ENCODE measurements at regions not wholly inside any gene's neighbourhood (a gene's known extent, or its start where the extent isn't known, plus 50 kb on each side); places are given as distances from the start of the nearest gene placed in this dataset.
"Not testable (repeated sequence)": the region's sequence is repeated elsewhere in the genome, so short reads cannot be mapped to it uniquely, and the experiment has no call there.

- Histone ChIP-seq H3K27ac (ENCODE audit: low read depth, low read length) (no peak overlapping the region), H3K27me3 (ENCODE audit: control insufficient read depth, insufficient read depth, low read length) (no peaks in the 10 kb centered on the region), H3K9me3 (ENCODE audit: control insufficient read depth, insufficient read depth, low read length) (peaks cover 15% of the 10 kb centered on the region), H3K4me3 (ENCODE audit: low read depth, low read length) (no peak overlapping the region)
- ChIA-PET POLR2A (no interaction called here), CTCF (no interaction called here)
- DNase-seq (ENCODE audit: low read depth, low spot score): no peak
- TF ChIP-seq CTCF (IDR thresholded peaks at IDR 0.05; ENCODE audit: low read depth, low read length): no peak
These were observed 129.6 kb downstream of the ZNF675 start for GRCh38 chr19:23557381-23557780.

GRCh38 chr19:23554548-23554947 lies 132.5 kb downstream of the ZNF675 start:
- no peak overlapping the region for H3K4me3 ChIP-seq (ENCODE audit: low read depth, low read length)
- ChIA-PET POLR2A (no interaction called here), CTCF (no interaction called here)
- no peaks in the 10 kb centered on the region for H3K27me3 ChIP-seq (ENCODE audit: control insufficient read depth, insufficient read depth, low read length)
- TF ChIP-seq CTCF (IDR thresholded peaks at IDR 0.05; ENCODE audit: low read depth, low read length): no peak
- peaks cover 13% of the 10 kb centered on the region for H3K9me3 ChIP-seq (ENCODE audit: control insufficient read depth, insufficient read depth, low read length)
- no peak overlapping the region for H3K27ac ChIP-seq (ENCODE audit: low read depth, low read length)
- DNase-seq (ENCODE audit: low read depth, low spot score): no peak

GRCh38 chr19:23550102-23550501 lies 136.9 kb downstream of the ZNF675 start:
- CTCF ChIA-PET; H3K4me3 ChIP-seq (ENCODE audit: low read depth, low read length); DNase-seq (ENCODE audit: low read depth, low spot score); H3K27me3 ChIP-seq (ENCODE audit: control insufficient read depth, insufficient read depth, low read length); POLR2A ChIA-PET; H3K27ac ChIP-seq (ENCODE audit: low read depth, low read length): not testable (repeated sequence)
- H3K9me3 ChIP-seq (ENCODE audit: control insufficient read depth, insufficient read depth, low read length): peaks cover 34% of the 10 kb centered on the region

- Histone ChIP-seq H3K27me3 (ENCODE audit: control insufficient read depth, insufficient read depth, low read length) (no peaks in the 10 kb centered on the region), H3K27ac (ENCODE audit: low read depth, low read length) (no peak overlapping the region), H3K4me3 (ENCODE audit: low read depth, low read length) (no peak overlapping the region), H3K9me3 (ENCODE audit: control insufficient read depth, insufficient read depth, low read length) (peaks cover 38% of the 10 kb centered on the region)
- ChIA-PET CTCF (no interaction called here), POLR2A (no interaction called here)
- no peak for TF ChIP-seq CTCF (IDR thresholded peaks at IDR 0.05; ENCODE audit: low read depth, low read length)
- no peak for DNase-seq (ENCODE audit: low read depth, low spot score)
These were observed 139.1 kb downstream of the ZNF675 start for GRCh38 chr19:23547816-23548430.

GRCh38 chr19:23547156-23547555 lies 139.9 kb downstream of the ZNF675 start:
- CTCF ChIA-PET: no interaction called here
- TF ChIP-seq CTCF (IDR thresholded peaks at IDR 0.05; ENCODE audit: low read depth, low read length): no peak
- DNase-seq (ENCODE audit: low read depth, low spot score): no peak
- Histone ChIP-seq H3K9me3 (ENCODE audit: control insufficient read depth, insufficient read depth, low read length) (peaks cover 38% of the 10 kb centered on the region), H3K4me3 (ENCODE audit: low read depth, low read length) (no peak overlapping the region), H3K27me3 (ENCODE audit: control insufficient read depth, insufficient read depth, low read length) (no peaks in the 10 kb centered on the region), H3K27ac (ENCODE audit: low read depth, low read length) (no peak overlapping the region)
- POLR2A ChIA-PET: no interaction called here

GRCh38 chr19:23543351-23543750 lies 143.7 kb downstream of the ZNF675 start:
- H3K27ac ChIP-seq (ENCODE audit: low read depth, low read length): no peak overlapping the region
- H3K4me3 ChIP-seq (ENCODE audit: low read depth, low read length): no peak overlapping the region
- DNase-seq (ENCODE audit: low read depth, low spot score): no peak
- CTCF ChIA-PET: no interaction called here
- H3K9me3 ChIP-seq (ENCODE audit: control insufficient read depth, insufficient read depth, low read length): peaks cover 21% of the 10 kb centered on the region; the same call in 1 of the 2 replicates
- POLR2A ChIA-PET: no interaction called here
- H3K27me3 ChIP-seq (ENCODE audit: control insufficient read depth, insufficient read depth, low read length): no peaks in the 10 kb centered on the region
- TF ChIP-seq CTCF (IDR thresholded peaks at IDR 0.05; ENCODE audit: low read depth, low read length): no peak

Data from AG04450 (cell line).